Keratinocyte (primary cell): ENCODE measurements at regions not wholly inside any gene's neighbourhood (a gene's known extent, or its start where the extent isn't known, plus 50 kb on each side); places are given as distances from the start of the nearest gene placed in this dataset.

Experiments used
- CTCF ChIP-seq, 3 experiments: IDR thresholded peaks in 1 of 3; conservative IDR thresholded peaks in 1 of 3; optimal IDR thresholded peaks in 1 of 3; 2 replicates in 2 of 3; 3 replicates in 1 of 3; pipeline versions ENCODE3 to v1.5.1; 2011; ENCODE audit warnings: low read length in 3 of 3, mild to moderate bottlenecking in 3 of 3, moderate library complexity in 2 of 3, control low read depth in 1 of 3, inconsistent platforms in 1 of 3; ENCODE audit not compliant: insufficient read depth in 2 of 3; ENCODE audit errors: extremely low read depth in 1 of 3
- EZH2 ChIP-seq: IDR thresholded peaks from one replicate; pipeline ENCODE4 v1.6.1; 2012; ENCODE audit warnings: inconsistent platforms, mild to moderate bottlenecking, low read length, moderate library complexity

- TF ChIP-seq CTCF (optimal IDR thresholded peaks at IDR 0.05 in 1 of 3, IDR thresholded peaks at IDR 0.05 in 1 of 3, conservative IDR thresholded peaks at IDR 0.05 in 1 of 3; ENCODE audit: extremely low read depth in 1 of 3, insufficient read depth in 2 of 3, low read length in 3 of 3) (no peak), EZH2 (no peak)
Observed at GRCh38 chr4:42216664-42217063, 64.2 kb upstream of the BEND4 start.
